Peyer's patch (tissue), 4 donors: ENCODE measurements at regions not wholly inside any gene's neighbourhood (a gene's known extent, or its start where the extent isn't known, plus 50 kb on each side); places are given as distances from the start of the nearest gene placed in this dataset.

Experiments used
- POLR2A ChIP-seq, 2 donors: fragments of 450-650 bp; IDR thresholded peaks; one replicate each; pipeline ENCODE4 v1.5.1; 2017; ENCODE audit warnings: antibody characterized with exemption in 2 of 2, mild to moderate bottlenecking in 2 of 2, moderate library complexity in 2 of 2
- TF ChIP-seq, protein P1 (sequence below), 6 experiments: fragments of 450-650 bp in 4 of 6; fragments of 200-600 bp in 2 of 6; sonication (generic) in 1 of 6; IDR thresholded peaks; one replicate each; pipeline ENCODE4 v1.5.1; 2017 to 2019; ENCODE audit warnings: antibody characterized with exemption in 6 of 6, mild to moderate bottlenecking in 3 of 6, moderate library complexity in 1 of 6

DNA sequence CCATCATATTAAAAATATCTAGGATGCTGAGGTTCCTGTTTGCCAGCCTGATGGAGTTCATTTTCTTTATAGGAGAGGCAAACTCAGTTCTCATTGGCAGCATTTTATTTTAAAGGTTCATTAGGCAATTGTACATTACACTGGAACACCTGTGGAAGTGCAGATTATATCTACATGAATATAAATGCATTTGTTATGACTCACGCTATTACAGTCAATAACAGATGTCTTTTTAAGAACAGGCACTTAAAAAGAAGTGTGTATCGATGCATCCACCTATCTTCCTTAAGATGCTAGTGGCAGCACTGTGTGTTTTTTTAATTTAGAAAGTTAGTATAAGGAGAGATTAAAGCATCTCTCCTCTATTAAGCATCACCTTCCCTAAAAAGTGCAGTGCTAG is 276.5 kb downstream of the PRDM2 start:
- TF ChIP-seq, protein P1, sequence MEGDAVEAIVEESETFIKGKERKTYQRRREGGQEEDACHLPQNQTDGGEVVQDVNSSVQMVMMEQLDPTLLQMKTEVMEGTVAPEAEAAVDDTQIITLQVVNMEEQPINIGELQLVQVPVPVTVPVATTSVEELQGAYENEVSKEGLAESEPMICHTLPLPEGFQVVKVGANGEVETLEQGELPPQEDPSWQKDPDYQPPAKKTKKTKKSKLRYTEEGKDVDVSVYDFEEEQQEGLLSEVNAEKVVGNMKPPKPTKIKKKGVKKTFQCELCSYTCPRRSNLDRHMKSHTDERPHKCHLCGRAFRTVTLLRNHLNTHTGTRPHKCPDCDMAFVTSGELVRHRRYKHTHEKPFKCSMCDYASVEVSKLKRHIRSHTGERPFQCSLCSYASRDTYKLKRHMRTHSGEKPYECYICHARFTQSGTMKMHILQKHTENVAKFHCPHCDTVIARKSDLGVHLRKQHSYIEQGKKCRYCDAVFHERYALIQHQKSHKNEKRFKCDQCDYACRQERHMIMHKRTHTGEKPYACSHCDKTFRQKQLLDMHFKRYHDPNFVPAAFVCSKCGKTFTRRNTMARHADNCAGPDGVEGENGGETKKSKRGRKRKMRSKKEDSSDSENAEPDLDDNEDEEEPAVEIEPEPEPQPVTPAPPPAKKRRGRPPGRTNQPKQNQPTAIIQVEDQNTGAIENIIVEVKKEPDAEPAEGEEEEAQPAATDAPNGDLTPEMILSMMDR (IDR thresholded peaks at IDR 0.05), result no peak
- no peak for TF ChIP-seq POLR2A (IDR thresholded peaks at IDR 0.05)
